T-helper 2 cell (primary cell): ENCODE measurements at regions not wholly inside any gene's neighbourhood (a gene's known extent, or its start where the extent isn't known, plus 50 kb on each side); places are given as distances from the start of the nearest gene placed in this dataset.

Experiments
- DNase-seq, 5 experiments: peaks; one replicate each; pipeline versions ENCODE4 v3.0.0 to v3.0.0-alpha.2; 2012 to 2022

DNA sequence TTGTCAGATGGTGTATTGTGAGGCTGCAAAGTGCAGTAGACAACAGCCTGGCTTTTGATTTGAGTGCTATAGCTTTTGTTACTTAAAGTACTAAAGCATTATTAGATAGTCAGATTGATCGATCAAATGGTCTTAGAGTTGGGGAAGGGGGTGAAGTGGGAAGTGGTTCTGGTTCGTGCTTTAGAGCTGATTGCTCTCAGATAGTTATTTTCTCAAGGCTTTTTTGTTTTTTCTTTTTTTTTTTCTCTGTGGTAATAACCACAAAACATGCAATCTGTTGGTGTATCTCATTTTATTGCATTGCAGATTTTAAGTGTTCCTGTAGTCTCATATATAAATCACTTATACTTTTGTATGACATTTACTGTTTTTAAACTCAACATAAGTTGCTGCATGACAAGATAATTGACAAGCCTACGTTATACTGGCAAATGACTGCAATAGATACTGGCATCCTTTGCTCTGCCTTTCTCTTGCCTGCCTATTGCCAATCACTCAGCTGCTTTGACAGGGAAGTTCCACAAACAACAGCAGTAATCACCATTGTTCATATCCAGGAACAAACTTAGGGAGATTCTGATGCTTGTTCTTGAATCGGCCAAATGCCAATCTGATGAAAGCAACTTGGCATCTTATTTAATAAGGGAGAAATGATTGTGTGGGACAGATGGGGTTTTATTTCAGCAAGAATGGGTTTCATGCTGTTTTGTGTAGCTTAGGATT is 125.0 kb upstream of the B3GALT2 start:
- DNase-seq, result peak in 1 of 5 experiments; percentile 75

DNA sequence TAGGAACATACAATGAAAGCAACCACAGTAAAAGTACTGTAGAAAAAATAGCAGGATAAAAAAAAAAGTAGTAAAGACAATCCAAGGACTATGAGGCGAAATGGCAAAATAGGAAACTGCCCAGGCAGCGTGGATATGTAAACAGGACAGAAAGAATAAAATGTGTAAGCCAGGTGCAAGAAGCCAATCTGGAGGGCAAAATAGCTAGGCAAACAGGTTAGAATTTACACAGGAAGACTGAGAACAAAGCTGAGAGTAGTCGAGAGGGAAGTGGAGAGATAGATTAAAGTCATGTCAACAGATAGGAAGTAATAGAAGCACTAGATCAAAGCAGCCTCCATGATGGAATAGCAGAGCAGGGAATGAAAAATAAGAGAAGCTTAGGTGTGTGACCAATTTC is 124.2 kb upstream of the B3GALT2 start:
- peak in 1 of 5 experiments; percentile 25 for DNase-seq

DNA sequence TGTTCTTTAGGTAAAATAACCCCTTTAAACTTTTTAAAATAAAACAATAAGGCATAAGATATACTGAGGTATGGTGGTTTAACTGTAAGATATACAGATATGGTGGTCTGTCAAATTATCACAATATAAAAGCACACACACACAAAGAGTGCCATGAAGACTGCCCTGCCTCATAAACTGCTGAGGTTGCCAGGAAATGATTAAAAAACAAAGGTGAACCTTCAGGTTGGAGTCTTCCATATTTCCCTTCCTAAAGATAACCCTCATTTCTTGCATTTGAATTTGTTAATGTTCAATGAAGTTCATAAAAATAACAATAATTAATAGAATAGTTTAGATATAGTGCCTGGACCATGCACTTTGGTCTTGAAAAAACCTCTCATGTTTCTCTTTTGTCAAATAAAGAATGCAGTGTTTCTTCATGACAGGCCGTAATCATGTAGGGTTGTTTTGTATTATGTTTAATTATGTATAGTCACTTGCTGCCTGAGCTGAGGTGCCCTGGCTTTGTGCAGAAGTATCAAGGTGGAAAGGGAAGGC is 123.6 kb upstream of the B3GALT2 start:
- no peak for DNase-seq

DNA sequence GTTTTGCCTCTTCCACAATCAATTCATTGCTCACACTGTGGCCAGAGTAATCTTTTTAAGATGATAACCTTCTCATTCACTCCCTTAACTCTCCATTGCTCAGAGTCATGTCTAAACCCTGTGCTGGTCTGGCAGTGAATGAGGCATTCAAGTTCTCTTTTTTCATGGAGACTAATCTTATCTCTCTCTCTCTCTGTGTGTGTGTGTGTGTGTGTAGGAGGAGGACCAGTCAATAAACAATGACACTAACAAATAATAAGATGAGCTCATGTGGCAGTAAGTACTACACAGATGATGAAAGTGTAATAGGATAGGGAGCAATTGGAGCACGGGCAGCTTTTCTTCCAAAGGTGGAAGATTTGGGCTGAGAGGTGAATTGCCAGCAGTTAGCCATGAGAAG is 122.0 kb upstream of the B3GALT2 start:
- no peak for DNase-seq

DNA sequence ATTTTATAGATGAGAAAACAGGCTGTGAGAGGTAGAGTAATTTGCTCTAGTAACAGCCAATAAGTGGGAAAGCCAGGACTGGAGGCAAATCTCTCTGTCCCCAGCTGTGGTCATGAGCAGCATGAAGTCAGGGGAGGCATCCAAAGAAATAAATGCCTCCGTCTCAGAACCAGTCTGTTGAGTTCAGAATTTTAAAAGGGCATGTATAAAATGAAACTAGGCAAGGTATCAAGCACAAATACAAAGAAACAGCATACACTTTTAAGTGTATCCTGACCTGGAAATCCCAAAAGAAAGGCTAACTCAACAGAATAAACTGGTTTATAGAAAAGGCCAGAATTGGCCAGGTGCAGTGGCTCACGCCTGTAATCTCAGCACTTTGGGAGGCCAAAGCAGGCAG is 120.0 kb upstream of the B3GALT2 start:
- DNase-seq, result no peak
